GM12878 (cell line): ENCODE measurements at regions not wholly inside any gene's neighbourhood (a gene's known extent, or its start where the extent isn't known, plus 50 kb on each side); places are given as distances from the start of the nearest gene placed in this dataset.
A peak's percentile ranks its signal among the peaks of the same experiment; 100 is the strongest.

Source experiments
- ATAC-seq: fragments of 200-7000 bp; cut with Tn5 transposase; 3 replicates; pipeline ENCODE4 v1.9.1; 2020; ENCODE audit warnings: mild to moderate bottlenecking, moderate library complexity
- BruUV-seq: library from RNA; stranded (reverse); fragments of 400-500 nt; replicated peaks from 2 replicates; lab custom pipeline; 2021; lab: Mats Ljungman, UMichigan
- CTCF ChIA-PET: fragments of 300-600 bp; sonication (Branson Sonifier 250); formaldehyde crosslinking; extraction: SDS; loops from one replicate; lab custom pipeline; 2021; ENCODE audit warnings: inconsistent platforms; lab: Yijun Ruan, JAX
- POLR2A ChIA-PET: fragments of 350-600 bp; formaldehyde crosslinking; extraction: SDS; loops from one replicate; lab custom pipeline; 2021; ENCODE audit warnings: inconsistent platforms; lab: Charles Lee
- RAD21 ChIA-PET: fragments of 300-600 bp; sonication (Branson Sonifier 250); formaldehyde crosslinking; loops from one replicate; lab custom pipeline; 2023; ENCODE audit warnings: antibody characterized with exemption; ENCODE audit not compliant: unreplicated experiment; lab: Charles Lee
- SMC1A ChIA-PET: fragments of 300-600 bp; sonication (Branson Sonifier 250); formaldehyde crosslinking; loops from one replicate; lab custom pipeline; 2023; ENCODE audit not compliant: unreplicated experiment, uncharacterized antibody; lab: Charles Lee
- DNase-seq: peaks from one replicate; pipeline ENCODE4 v3.0.0-alpha.2; 2011; ENCODE audit warnings: low read depth, low spot score
- FAIRE-seq: peaks from 3 replicates; lab custom pipeline; 2011; peaks lifted over from hg19 to GRCh38; lab: Jason Lieb, UNC
- H2AFZ ChIP-seq: 2 replicates; pipeline ENCODE4 v1.6.0; 2011; ENCODE audit warnings: low read depth, low read length, control low read depth; ENCODE audit not compliant: control insufficient read depth
- H3K27ac ChIP-seq: 2 replicates; pipeline ENCODE4 v1.5.1; 2011; ENCODE audit warnings: control low read depth; ENCODE audit not compliant: control insufficient read depth, insufficient read depth
- H3K27me3 ChIP-seq, 2 experiments: replicated peaks in 1 of 2; 2 replicates each; pipeline versions ENCODE4 v1.6.0 to v1.6.1; 2011; ENCODE audit warnings: low read length in 1 of 2; ENCODE audit not compliant: control insufficient read depth in 2 of 2, insufficient read depth in 2 of 2
- H3K36me3 ChIP-seq, 2 experiments: 2 replicates each; pipeline ENCODE4 v1.5.1; 2011; ENCODE audit warnings: low read length in 1 of 2; ENCODE audit not compliant: control insufficient read depth in 2 of 2, insufficient read depth in 2 of 2
- H3K4me1 ChIP-seq: 2 replicates; pipeline ENCODE4 v1.6.1; 2011; ENCODE audit warnings: mild to moderate bottlenecking, low read length, moderate library complexity, mixed read lengths; ENCODE audit not compliant: control insufficient read depth, insufficient read depth
- H3K4me2 ChIP-seq: 2 replicates; pipeline ENCODE4 v1.6.0; 2011; ENCODE audit warnings: control low read depth; ENCODE audit not compliant: control insufficient read depth, insufficient read depth
- H3K4me3 ChIP-seq: fragments of 200-600 bp; sonication (generic); 2 replicates; pipeline ENCODE4 v1.5.1; 2016
- H3K79me2 ChIP-seq: 2 replicates; pipeline ENCODE4 v1.6.0; 2011; ENCODE audit warnings: low read length; ENCODE audit not compliant: control insufficient read depth, insufficient read depth
- H3K9ac ChIP-seq: 2 replicates; pipeline ENCODE4 v1.8.0; 2011; ENCODE audit warnings: low read length, control low read depth, mixed read lengths; ENCODE audit not compliant: control insufficient read depth, insufficient read depth
- H3K9me3 ChIP-seq: replicated peaks from 3 replicates; pipeline ENCODE4 v1.5.1; 2011; ENCODE audit warnings: mild to moderate bottlenecking, low read length; ENCODE audit not compliant: control insufficient read depth, insufficient read depth
- H4K20me1 ChIP-seq: 2 replicates; pipeline ENCODE4 v1.6.0; 2011; ENCODE audit not compliant: control insufficient read depth, insufficient read depth
- BHLHE40 ChIP-seq, 2 experiments: fragments of 450-650 bp in 1 of 2; IDR thresholded peaks; 2 replicates each; pipeline ENCODE4 v1.6.1; 2011 to 2017; ENCODE audit warnings: low read depth in 2 of 2, borderline replicate concordance in 1 of 2, improper control_type of control experiment in 1 of 2, low read length in 1 of 2, mild to moderate bottlenecking in 1 of 2
- CBX3 ChIP-seq: fragments of 200-600 bp; sonication (generic); IDR thresholded peaks from 2 replicates; pipeline ENCODE4 v1.6.1; 2016; ENCODE audit warnings: low read depth, borderline replicate concordance
- DPF2 ChIP-seq: fragments of 450-650 bp; IDR thresholded peaks from 2 replicates; pipeline ENCODE4 v1.6.1; 2017; ENCODE audit warnings: mild to moderate bottlenecking
- GATAD2B ChIP-seq: fragments of 450-650 bp; conservative IDR thresholded peaks from 2 replicates; pipeline ENCODE4 v1.6.1; 2017; ENCODE audit warnings: low read depth, mild to moderate bottlenecking, moderate library complexity
- HDGF ChIP-seq: fragments of 450-650 bp; IDR thresholded peaks from 2 replicates; pipeline ENCODE4 v1.6.1; 2016; ENCODE audit warnings: antibody characterized with exemption
- HSF1 ChIP-seq: fragments of 150-350 bp; IDR thresholded peaks from 2 replicates; pipeline ENCODE4 v1.6.1; 2014; ENCODE audit warnings: mild to moderate bottlenecking, low read depth, low read length
- IRF3 ChIP-seq: fragments of 450-650 bp; IDR thresholded peaks from 2 replicates; pipeline ENCODE4 v1.6.1; 2014; ENCODE audit warnings: mild to moderate bottlenecking
- MEF2A ChIP-seq: IDR thresholded peaks from 2 replicates; pipeline ENCODE4 v1.6.1; 2011; ENCODE audit warnings: low read depth, mild to moderate bottlenecking, low read length, moderate library complexity; ENCODE audit not compliant: insufficient read depth
- NFYB ChIP-seq: IDR thresholded peaks from 2 replicates; pipeline ENCODE4 v1.6.1; 2011; ENCODE audit warnings: low read depth, mild to moderate bottlenecking, low read length, improper control_type of control experiment, moderate library complexity; ENCODE audit not compliant: insufficient read depth
- RELB ChIP-seq: fragments of 450-650 bp; IDR thresholded peaks from 2 replicates; pipeline ENCODE4 v1.6.1; 2017; ENCODE audit warnings: low read depth, mild to moderate bottlenecking, moderate library complexity
- RFX5 ChIP-seq: IDR thresholded peaks from 2 replicates; pipeline ENCODE4 v1.6.1; 2011; ENCODE audit warnings: low read depth, low read length, improper control_type of control experiment
- ZBTB33 ChIP-seq: fragments of 450-650 bp; IDR thresholded peaks from 2 replicates; pipeline ENCODE4 v1.6.1; 2017; ENCODE audit warnings: mild to moderate bottlenecking
- ZNF687 ChIP-seq: fragments of 450-650 bp; IDR thresholded peaks from 2 replicates; pipeline ENCODE4 v1.6.1; 2017; ENCODE audit warnings: mild to moderate bottlenecking, moderate library complexity
- ZZZ3 ChIP-seq: IDR thresholded peaks from 2 replicates; pipeline ENCODE4 v1.6.1; 2011; ENCODE audit warnings: low read depth; ENCODE audit not compliant: control insufficient read depth, insufficient read length
- WGBS: methylation state at CpG from one replicate; pipeline ENCODE4 v1.1.6; 2016; ENCODE audit warnings: low lambda C conversion rate; ENCODE audit not compliant: insufficient replicate concordance, insufficient coverage; ENCODE audit errors: missing lambda C conversion rate; 5-methylcytosine and 5-hydroxymethylcytosine counted together
- in situ Hi-C: fragments of 300-500 bp; cut with MboI; formaldehyde crosslinking; loops from 9 replicates; pipeline ENCODE4 v1.14.3; 2018; ENCODE audit warnings: mixed read lengths
- intact Hi-C: fragments of 100-400 bp; cut with micrococcal nuclease; formaldehyde crosslinking; loops from one replicate; pipeline ENCODE4 v1.14.2; 2022; ENCODE audit not compliant: unreplicated experiment

DNA sequence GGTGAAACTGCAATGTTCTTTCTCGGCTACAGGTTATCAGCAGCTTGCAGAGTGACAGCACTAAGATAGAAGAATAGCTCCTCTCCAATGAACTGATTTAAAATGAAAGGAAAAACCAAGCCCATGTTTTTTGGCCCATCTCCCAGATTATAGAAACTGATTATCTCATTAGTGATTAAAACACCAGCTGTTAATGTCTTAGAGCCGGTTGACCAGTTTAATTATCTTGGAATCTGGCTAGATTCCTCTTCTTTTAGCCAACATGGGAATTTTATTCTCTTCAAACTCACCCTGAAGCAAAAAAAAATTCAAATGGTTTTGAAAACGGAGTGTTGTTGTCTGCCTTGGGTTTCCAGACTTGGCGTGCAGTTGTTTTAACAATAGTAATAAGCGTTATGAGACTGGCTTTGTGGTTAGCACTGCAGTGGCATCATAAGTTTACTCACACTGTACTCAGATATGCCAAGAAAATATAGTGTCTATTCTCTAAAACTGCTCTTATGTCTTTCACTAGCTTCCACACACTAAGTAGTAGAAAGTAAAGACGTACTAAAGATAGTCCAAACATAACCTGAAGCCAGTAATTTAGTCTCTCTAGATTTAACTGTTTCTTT is 665.3 kb downstream of the STK39 start:
- no peak for FAIRE-seq

More for the DNA sequence above, 665.3 kb downstream of the STK39 start:
- Histone ChIP-seq H2AFZ (no peak overlapping the region), H3K9me3 (no peaks in the 10 kb centered on the region), H3K27me3 (no peaks in the 10 kb centered on the region)
- no peak for DNase-seq
- SMC1A ChIA-PET, result no interaction called here
- BruUV-seq, result no TSS peak
- TF ChIP-seq HSF1, result no peak
- no peak for TF ChIP-seq CBX3
- no peak for TF ChIP-seq BHLHE40 (IDR thresholded peaks at IDR 0.05; ENCODE audit: borderline replicate concordance in 1 of 2, low read depth in 2 of 2, low read length in 1 of 2)
- TF ChIP-seq ZBTB33, result no peak
- TF ChIP-seq NFYB, result no peak
- TF ChIP-seq ZZZ3, result no peak
- no peak for TF ChIP-seq HDGF
- TF ChIP-seq RFX5, result no peak
- TF ChIP-seq RELB, result no peak
- no peak for TF ChIP-seq MEF2A
- no peak for TF ChIP-seq GATAD2B
- TF ChIP-seq ZNF687, result no peak
- TF ChIP-seq DPF2, result no peak
- no peak for TF ChIP-seq IRF3
- TF ChIP-seq, all 136 proteins: peak for 0
- Histone ChIP-seq H4K20me1 (no peaks in the 10 kb centered on the region), H3K4me3 (no peak overlapping the region), H3K9ac (no peak overlapping the region), H3K4me1 (no peaks in the 10 kb centered on the region), H3K36me3 (no peaks in the 10 kb centered on the region), H3K79me2 (no peaks in the 10 kb centered on the region), H3K4me2 (no peak overlapping the region), H3K27ac (no peak overlapping the region)
- ChIA-PET CTCF (no interaction called here), RAD21 (no interaction called here), POLR2A (no interaction called here)
- ATAC-seq, result peak; percentile 48
- in situ Hi-C loops (no loop called here), intact Hi-C loops (no loop called here)
- 31% methylated on average over 6 of the region's 6 CpGs for WGBS
